GM12891 (cell line): ENCODE measurements at regions not wholly inside any gene's neighbourhood (a gene's known extent, or its start where the extent isn't known, plus 50 kb on each side); places are given as distances from the start of the nearest gene placed in this dataset.

Experiments used
- POLR2A ChIP-seq: IDR thresholded peaks from 2 replicates; pipeline ENCODE4 v1.6.1; 2011; ENCODE audit warnings: low read depth, low read length, control low read depth
- POLR2AphosphoS5 ChIP-seq: IDR thresholded peaks from 2 replicates; pipeline ENCODE4 v1.6.1; 2011; ENCODE audit warnings: low read depth, low read length, control low read depth
- TAF1 ChIP-seq: IDR thresholded peaks from 2 replicates; pipeline ENCODE4 v1.6.1; 2011; ENCODE audit warnings: low read depth, low read length, control low read depth

- TF ChIP-seq POLR2A (no peak), POLR2AphosphoS5 (no peak), TAF1 (no peak)
These were observed 175.6 kb downstream of the PCTP start for GRCh38 chr17:55926276-55926990.
